Ascending aorta (tissue), 2 donors: ENCODE measurements at regions not wholly inside any gene's neighbourhood (a gene's known extent, or its start where the extent isn't known, plus 50 kb on each side); places are given as distances from the start of the nearest gene placed in this dataset.

Source experiments
- DNase-seq, 2 donors: peaks; one replicate each; pipeline ENCODE4 v3.0.0-alpha.2; 2019; ENCODE audit warnings: low spot score in 2 of 2
- H3K27ac ChIP-seq, 2 donors: fragments of 200-600 bp; sonication (generic); one replicate each; pipeline ENCODE4 v1.5.1; 2016 to 2017; ENCODE audit warnings: mild to moderate bottlenecking in 1 of 2
- H3K27me3 ChIP-seq: fragments of 200-600 bp; sonication (generic); one replicate; pipeline ENCODE4 v1.5.1; 2017
- H3K36me3 ChIP-seq, 2 donors: fragments of 200-600 bp; sonication (generic); one replicate each; pipeline ENCODE4 v1.5.1; 2016
- H3K4me1 ChIP-seq, 2 donors: fragments of 200-600 bp; sonication (generic); one replicate each; pipeline ENCODE4 v1.5.1; 2016 to 2017; ENCODE audit warnings: mild to moderate bottlenecking in 1 of 2
- H3K4me3 ChIP-seq, 2 donors: fragments of 200-600 bp; sonication (generic); one replicate each; pipeline ENCODE4 v1.5.1; 2016 to 2017; ENCODE audit warnings: mild to moderate bottlenecking in 1 of 2
- H3K9me3 ChIP-seq, 2 donors: fragments of 200-600 bp; sonication (generic); one replicate each; pipeline ENCODE4 v1.5.1; 2016
- CTCF ChIP-seq, 3 experiments: fragments of 200-600 bp in 2 of 3; fragments of 450-650 bp in 1 of 3; sonication (generic) in 2 of 3; IDR thresholded peaks; one replicate each; pipeline ENCODE4 v1.5.1; 2016 to 2019; ENCODE audit warnings: antibody characterized with exemption in 3 of 3, mild to moderate bottlenecking in 1 of 3, moderate library complexity in 1 of 3
- intact Hi-C: fragments of 100-400 bp; cut with DNase I; formaldehyde crosslinking; loops from one replicate; pipeline ENCODE4 v1.15.1; 2023

- no peaks in the 10 kb centered on the region for H3K36me3 ChIP-seq
- H3K9me3 ChIP-seq, result no peaks in the 10 kb centered on the region
- no peak overlapping the region for H3K27ac ChIP-seq
- H3K27me3 ChIP-seq, result no peaks in the 10 kb centered on the region
- no peak for DNase-seq
- H3K4me1 ChIP-seq, result no peaks in the 10 kb centered on the region
- no peak for TF ChIP-seq CTCF (IDR thresholded peaks at IDR 0.05)
- no peak overlapping the region for H3K4me3 ChIP-seq
- intact Hi-C loops, result no loop called here
These were observed 275.1 kb downstream of the BRINP1 start for GRCh38 chr9:119094086-119094485.

- no peaks in the 10 kb centered on the region for H3K4me1 ChIP-seq
- intact Hi-C loops, result no loop called here
- no peaks in the 10 kb centered on the region for H3K27me3 ChIP-seq
- H3K9me3 ChIP-seq, result no peaks in the 10 kb centered on the region
- no peak for TF ChIP-seq CTCF (IDR thresholded peaks at IDR 0.05)
- H3K4me3 ChIP-seq, result no peak overlapping the region
- DNase-seq, result no peak
- no peaks in the 10 kb centered on the region for H3K36me3 ChIP-seq
- no peak overlapping the region for H3K27ac ChIP-seq
These were observed 274.2 kb downstream of the BRINP1 start for GRCh38 chr9:119095072-119095471.

GRCh38 chr9:119101048-119101447 lies 268.2 kb downstream of the BRINP1 start:
- H3K36me3 ChIP-seq, result no peaks in the 10 kb centered on the region
- H3K4me1 ChIP-seq, result no peaks in the 10 kb centered on the region
- H3K27ac ChIP-seq, result no peak overlapping the region
- intact Hi-C loops, result no loop called here
- no peak overlapping the region for H3K4me3 ChIP-seq
- DNase-seq, result no peak
- TF ChIP-seq CTCF (IDR thresholded peaks at IDR 0.05), result no peak
- H3K9me3 ChIP-seq, result no peaks in the 10 kb centered on the region
- H3K27me3 ChIP-seq, result no peaks in the 10 kb centered on the region

- Histone ChIP-seq H3K4me1 (no peaks in the 10 kb centered on the region), H3K27ac (no peak overlapping the region), H3K9me3 (no peaks in the 10 kb centered on the region), H3K4me3 (no peak overlapping the region), H3K36me3 (no peaks in the 10 kb centered on the region), H3K27me3 (no peaks in the 10 kb centered on the region)
- DNase-seq, result no peak
- TF ChIP-seq CTCF (IDR thresholded peaks at IDR 0.05), result no peak
- intact Hi-C loops, result no loop called here
These were observed 254.6 kb downstream of the BRINP1 start for GRCh38 chr9:119114681-119115080.
